ENCODE measurements at regions not wholly inside any gene's neighbourhood (a gene's known extent, or its start where the extent isn't known, plus 50 kb on each side); places are given as distances from the start of the nearest gene placed in this dataset.

- no peaks in the 10 kb centered on the region for H3K4me1 ChIP-seq (ENCODE audit: control insufficient read depth in 1 of 2, insufficient read depth in 2 of 2, low read length in 2 of 2)
- H3K27ac ChIP-seq (ENCODE audit: low read length): no peak overlapping the region
- no peaks in the 10 kb centered on the region for H3K9me3 ChIP-seq (ENCODE audit: control insufficient read depth in 1 of 2, low read length in 2 of 2)
- no peaks in the 10 kb centered on the region for H3K27me3 ChIP-seq (ENCODE audit: low read depth, low read length)
- H3K36me3 ChIP-seq (ENCODE audit: control insufficient read depth in 1 of 2, insufficient read depth in 2 of 2, low read length in 2 of 2): no peaks in the 10 kb centered on the region
- no peak overlapping the region for H3K4me3 ChIP-seq (ENCODE audit: low read depth in 1 of 2, low read length in 2 of 2)
Measured at GRCh38 chr11:28702450-28702790, 594.2 kb downstream of the METTL15 start.

GRCh38 chr11:28701760-28702449, 593.7 kb downstream of the METTL15 start:
- Histone ChIP-seq H3K27ac (ENCODE audit: low read length) (no peak overlapping the region), H3K9me3 (ENCODE audit: control insufficient read depth in 1 of 2, low read length in 2 of 2) (no peaks in the 10 kb centered on the region), H3K27me3 (ENCODE audit: low read depth, low read length) (no peaks in the 10 kb centered on the region), H3K4me1 (ENCODE audit: control insufficient read depth in 1 of 2, insufficient read depth in 2 of 2, low read length in 2 of 2) (no peaks in the 10 kb centered on the region), H3K4me3 (ENCODE audit: low read depth in 1 of 2, low read length in 2 of 2) (no peak overlapping the region), H3K36me3 (ENCODE audit: control insufficient read depth in 1 of 2, insufficient read depth in 2 of 2, low read length in 2 of 2) (no peaks in the 10 kb centered on the region)

GRCh38 chr11:28699701-28700100, 591.5 kb downstream of the METTL15 start:
- no peaks in the 10 kb centered on the region for H3K36me3 ChIP-seq (ENCODE audit: control insufficient read depth in 1 of 2, insufficient read depth in 2 of 2, low read length in 2 of 2)
- no peaks in the 10 kb centered on the region for H3K4me1 ChIP-seq (ENCODE audit: control insufficient read depth in 1 of 2, insufficient read depth in 2 of 2, low read length in 2 of 2)
- H3K27me3 ChIP-seq (ENCODE audit: low read depth, low read length): no peaks in the 10 kb centered on the region
- H3K4me3 ChIP-seq (ENCODE audit: low read depth in 1 of 2, low read length in 2 of 2): no peak overlapping the region
- H3K9me3 ChIP-seq (ENCODE audit: control insufficient read depth in 1 of 2, low read length in 2 of 2): no peaks in the 10 kb centered on the region
- no peak overlapping the region for H3K27ac ChIP-seq (ENCODE audit: low read length)

GRCh38 chr11:28697920-28698827, 590.0 kb downstream of the METTL15 start:
- Histone ChIP-seq H3K4me3 (ENCODE audit: low read depth in 1 of 2, low read length in 2 of 2) (no peak overlapping the region), H3K9me3 (ENCODE audit: control insufficient read depth in 1 of 2, low read length in 2 of 2) (no peaks in the 10 kb centered on the region), H3K27ac (ENCODE audit: low read length) (no peak overlapping the region), H3K4me1 (ENCODE audit: control insufficient read depth in 1 of 2, insufficient read depth in 2 of 2, low read length in 2 of 2) (no peaks in the 10 kb centered on the region), H3K36me3 (ENCODE audit: control insufficient read depth in 1 of 2, insufficient read depth in 2 of 2, low read length in 2 of 2) (no peaks in the 10 kb centered on the region), H3K27me3 (ENCODE audit: low read depth, low read length) (no peaks in the 10 kb centered on the region)

- Histone ChIP-seq H3K27me3 (ENCODE audit: low read depth, low read length) (no peaks in the 10 kb centered on the region), H3K4me1 (ENCODE audit: control insufficient read depth in 1 of 2, insufficient read depth in 2 of 2, low read length in 2 of 2) (no peaks in the 10 kb centered on the region), H3K9me3 (ENCODE audit: control insufficient read depth in 1 of 2, low read length in 2 of 2) (no peaks in the 10 kb centered on the region), H3K4me3 (ENCODE audit: low read depth in 1 of 2, low read length in 2 of 2) (no peak overlapping the region), H3K27ac (ENCODE audit: low read length) (no peak overlapping the region), H3K36me3 (ENCODE audit: control insufficient read depth in 1 of 2, insufficient read depth in 2 of 2, low read length in 2 of 2) (no peaks in the 10 kb centered on the region)
Measured at GRCh38 chr11:28696591-28696990, 588.4 kb downstream of the METTL15 start.

- Histone ChIP-seq H3K4me3 (ENCODE audit: low read depth in 1 of 2, low read length in 2 of 2) (no peak overlapping the region), H3K27me3 (ENCODE audit: low read depth, low read length) (no peaks in the 10 kb centered on the region), H3K36me3 (ENCODE audit: control insufficient read depth in 1 of 2, insufficient read depth in 2 of 2, low read length in 2 of 2) (no peaks in the 10 kb centered on the region), H3K4me1 (ENCODE audit: control insufficient read depth in 1 of 2, insufficient read depth in 2 of 2, low read length in 2 of 2) (no peaks in the 10 kb centered on the region), H3K27ac (ENCODE audit: low read length) (no peak overlapping the region), H3K9me3 (ENCODE audit: control insufficient read depth in 1 of 2, low read length in 2 of 2) (no peaks in the 10 kb centered on the region)
Measured at GRCh38 chr11:28690746-28691145, 582.6 kb downstream of the METTL15 start.

GRCh38 chr11:28684011-28684586, 575.9 kb downstream of the METTL15 start:
- H3K9me3 ChIP-seq (ENCODE audit: control insufficient read depth in 1 of 2, low read length in 2 of 2): no peaks in the 10 kb centered on the region
- H3K36me3 ChIP-seq (ENCODE audit: control insufficient read depth in 1 of 2, insufficient read depth in 2 of 2, low read length in 2 of 2): no peaks in the 10 kb centered on the region
- no peak overlapping the region for H3K4me3 ChIP-seq (ENCODE audit: low read depth in 1 of 2, low read length in 2 of 2)
- no peaks in the 10 kb centered on the region for H3K27me3 ChIP-seq (ENCODE audit: low read depth, low read length)
- H3K4me1 ChIP-seq (ENCODE audit: control insufficient read depth in 1 of 2, insufficient read depth in 2 of 2, low read length in 2 of 2): no peaks in the 10 kb centered on the region
- no peak overlapping the region for H3K27ac ChIP-seq (ENCODE audit: low read length)

GRCh38 chr11:28679795-28680468, 571.7 kb downstream of the METTL15 start:
- H3K4me3 ChIP-seq (ENCODE audit: low read depth in 1 of 2, low read length in 2 of 2): no peak overlapping the region
- no peaks in the 10 kb centered on the region for H3K9me3 ChIP-seq (ENCODE audit: control insufficient read depth in 1 of 2, low read length in 2 of 2)
- H3K27ac ChIP-seq (ENCODE audit: low read length): no peak overlapping the region
- H3K27me3 ChIP-seq (ENCODE audit: low read depth, low read length): no peaks in the 10 kb centered on the region
- no peaks in the 10 kb centered on the region for H3K36me3 ChIP-seq (ENCODE audit: control insufficient read depth in 1 of 2, insufficient read depth in 2 of 2, low read length in 2 of 2)
- no peaks in the 10 kb centered on the region for H3K4me1 ChIP-seq (ENCODE audit: control insufficient read depth in 1 of 2, insufficient read depth in 2 of 2, low read length in 2 of 2)

GRCh38 chr11:28677721-28678120, 569.5 kb downstream of the METTL15 start:
- Histone ChIP-seq H3K27me3 (ENCODE audit: low read depth, low read length) (no peaks in the 10 kb centered on the region), H3K9me3 (ENCODE audit: control insufficient read depth in 1 of 2, low read length in 2 of 2) (no peaks in the 10 kb centered on the region), H3K36me3 (ENCODE audit: control insufficient read depth in 1 of 2, insufficient read depth in 2 of 2, low read length in 2 of 2) (no peaks in the 10 kb centered on the region), H3K4me1 (ENCODE audit: control insufficient read depth in 1 of 2, insufficient read depth in 2 of 2, low read length in 2 of 2) (no peaks in the 10 kb centered on the region), H3K4me3 (ENCODE audit: low read depth in 1 of 2, low read length in 2 of 2) (no peak overlapping the region), H3K27ac (ENCODE audit: low read length) (no peak overlapping the region)

- Histone ChIP-seq H3K36me3 (ENCODE audit: control insufficient read depth in 1 of 2, insufficient read depth in 2 of 2, low read length in 2 of 2) (no peaks in the 10 kb centered on the region), H3K27me3 (ENCODE audit: low read depth, low read length) (no peaks in the 10 kb centered on the region), H3K4me3 (ENCODE audit: low read depth in 1 of 2, low read length in 2 of 2) (no peak overlapping the region), H3K9me3 (ENCODE audit: control insufficient read depth in 1 of 2, low read length in 2 of 2) (no peaks in the 10 kb centered on the region), H3K4me1 (ENCODE audit: control insufficient read depth in 1 of 2, insufficient read depth in 2 of 2, low read length in 2 of 2) (no peaks in the 10 kb centered on the region), H3K27ac (ENCODE audit: low read length) (no peak overlapping the region)
Measured at GRCh38 chr11:28675183-28675582, 567.0 kb downstream of the METTL15 start.

- Histone ChIP-seq H3K4me1 (ENCODE audit: control insufficient read depth in 1 of 2, insufficient read depth in 2 of 2, low read length in 2 of 2) (no peaks in the 10 kb centered on the region), H3K4me3 (ENCODE audit: low read depth in 1 of 2, low read length in 2 of 2) (no peak overlapping the region), H3K9me3 (ENCODE audit: control insufficient read depth in 1 of 2, low read length in 2 of 2) (no peaks in the 10 kb centered on the region), H3K27ac (ENCODE audit: low read length) (no peak overlapping the region), H3K36me3 (ENCODE audit: control insufficient read depth in 1 of 2, insufficient read depth in 2 of 2, low read length in 2 of 2) (no peaks in the 10 kb centered on the region), H3K27me3 (ENCODE audit: low read depth, low read length) (no peaks in the 10 kb centered on the region)
Measured at GRCh38 chr11:28674433-28675103, 566.4 kb downstream of the METTL15 start.
